ENCODE measurements at regions not wholly inside any gene's neighbourhood (a gene's known extent, or its start where the extent isn't known, plus 50 kb on each side); places are given as distances from the start of the nearest gene placed in this dataset.

- Histone ChIP-seq H3K27me3 (no peaks in the 10 kb centered on the region), H3K4me1 (peaks cover 0 to 6% (median 0%) of the 10 kb centered on the region in 4 donors), H3K4me3 (no peak overlapping the region), H3K27ac (no peak overlapping the region), H3K9me3 (no peaks in the 10 kb centered on the region), H3K36me3 (no peaks in the 10 kb centered on the region)
- TF ChIP-seq CTCF (IDR thresholded peaks at IDR 0.05), result no peak
- intact Hi-C loops (cut with DNase I; ENCODE audit: low total_unique reads), result no loop called here
- no peak for DNase-seq
Observed at GRCh38 chr15:61715082-61715481, 345.2 kb downstream of the VPS13C start.

- Histone ChIP-seq H3K27me3 (no peaks in the 10 kb centered on the region), H3K4me1 (peaks cover 0 to 6% (median 0%) of the 10 kb centered on the region in 4 donors), H3K9me3 (no peaks in the 10 kb centered on the region), H3K36me3 (no peaks in the 10 kb centered on the region), H3K27ac (no peak overlapping the region), H3K4me3 (no peak overlapping the region)
- TF ChIP-seq CTCF (IDR thresholded peaks at IDR 0.05), result no peak
- intact Hi-C loops (cut with DNase I; ENCODE audit: low total_unique reads), result no loop called here
- no peak for DNase-seq
Observed at GRCh38 chr15:61712129-61712759, 348.0 kb downstream of the VPS13C start.

GRCh38 chr15:61702224-61703020, 357.8 kb downstream of the VPS13C start:
- no peak for DNase-seq
- Histone ChIP-seq H3K4me1 (no peaks in the 10 kb centered on the region), H3K27me3 (peaks cover 0 to 4% of the 10 kb centered on the region in 2 donors), H3K4me3 (no peak overlapping the region), H3K9me3 (peaks cover 0 to 6% (median 0%) of the 10 kb centered on the region in 3 donors), H3K27ac (no peak overlapping the region), H3K36me3 (no peaks in the 10 kb centered on the region)
- no peak for TF ChIP-seq CTCF (IDR thresholded peaks at IDR 0.05)
- intact Hi-C loops (cut with DNase I; ENCODE audit: low total_unique reads), result no loop called here

GRCh38 chr15:61701455-61701854, 358.8 kb downstream of the VPS13C start:
- intact Hi-C loops (cut with DNase I; ENCODE audit: low total_unique reads), result no loop called here

GRCh38 chr15:61700803-61701202, 359.4 kb downstream of the VPS13C start:
- TF ChIP-seq CTCF (IDR thresholded peaks at IDR 0.05), result no peak
- intact Hi-C loops (cut with DNase I; ENCODE audit: low total_unique reads), result no loop called here
- H3K4me3 ChIP-seq, result no peak overlapping the region
- DNase-seq, result no peak
- no peaks in the 10 kb centered on the region for H3K36me3 ChIP-seq
- H3K9me3 ChIP-seq, result peaks cover 0 to 6% (median 0%) of the 10 kb centered on the region in 3 donors
- no peaks in the 10 kb centered on the region for H3K4me1 ChIP-seq
- no peak overlapping the region for H3K27ac ChIP-seq
- peaks cover 0 to 4% of the 10 kb centered on the region in 2 donors for H3K27me3 ChIP-seq

More at GRCh38 chr15:61701455-61701854, 358.8 kb downstream of the VPS13C start:
- Histone ChIP-seq H3K9me3 (peaks cover 0 to 6% (median 0%) of the 10 kb centered on the region in 3 donors), H3K36me3 (no peaks in the 10 kb centered on the region), H3K4me1 (no peaks in the 10 kb centered on the region), H3K27me3 (peaks cover 0 to 4% of the 10 kb centered on the region in 2 donors), H3K4me3 (no peak overlapping the region), H3K27ac (no peak overlapping the region)
- TF ChIP-seq CTCF (IDR thresholded peaks at IDR 0.05), result no peak
- DNase-seq, result no peak

All from tibial artery (tissue), 4 donors.